Breast epithelium (tissue), 3 donors: ENCODE measurements at regions not wholly inside any gene's neighbourhood (a gene's known extent, or its start where the extent isn't known, plus 50 kb on each side); places are given as distances from the start of the nearest gene placed in this dataset.

Experiments
- CTCF ChIP-seq, 3 donors: fragments of 450-650 bp; IDR thresholded peaks; one replicate each; pipeline ENCODE4 v1.5.1; 2016 to 2017; ENCODE audit warnings: antibody characterized with exemption in 3 of 3, mild to moderate bottlenecking in 3 of 3, moderate library complexity in 3 of 3
- POLR2A ChIP-seq: fragments of 450-650 bp; IDR thresholded peaks from one replicate; pipeline ENCODE4 v1.6.1; 2016; ENCODE audit warnings: antibody characterized with exemption, mild to moderate bottlenecking, moderate library complexity

GRCh38 chr7:69012149-69012548 lies 586.1 kb upstream of the AUTS2 start:
- TF ChIP-seq CTCF (IDR thresholded peaks at IDR 0.05) (no peak), POLR2A (no peak)
